22Rv1 (cell line): ENCODE measurements at regions not wholly inside any gene's neighbourhood (a gene's known extent, or its start where the extent isn't known, plus 50 kb on each side); places are given as distances from the start of the nearest gene placed in this dataset.

Experiments
- CTCF ChIP-seq: fragments of 450-650 bp; IDR thresholded peaks from 2 replicates; pipeline ENCODE4 v1.5.1; 2017; ENCODE audit warnings: mild to moderate bottlenecking
- ZFX ChIP-seq: fragments of 450-650 bp; IDR thresholded peaks from 2 replicates; pipeline ENCODE4 v1.6.1; 2017; ENCODE audit warnings: antibody characterized with exemption, borderline replicate concordance

GRCh38 chr6:94683409-94683808 is 893.9 kb upstream of the MANEA start:
- TF ChIP-seq CTCF (no peak), ZFX (no peak)
